ENCODE measurements at regions not wholly inside any gene's neighbourhood (a gene's known extent, or its start where the extent isn't known, plus 50 kb on each side); places are given as distances from the start of the nearest gene placed in this dataset.
"Not testable (repeated sequence)": the region's sequence is repeated elsewhere in the genome, so short reads cannot be mapped to it uniquely, and the experiment has no call there.

DNA sequence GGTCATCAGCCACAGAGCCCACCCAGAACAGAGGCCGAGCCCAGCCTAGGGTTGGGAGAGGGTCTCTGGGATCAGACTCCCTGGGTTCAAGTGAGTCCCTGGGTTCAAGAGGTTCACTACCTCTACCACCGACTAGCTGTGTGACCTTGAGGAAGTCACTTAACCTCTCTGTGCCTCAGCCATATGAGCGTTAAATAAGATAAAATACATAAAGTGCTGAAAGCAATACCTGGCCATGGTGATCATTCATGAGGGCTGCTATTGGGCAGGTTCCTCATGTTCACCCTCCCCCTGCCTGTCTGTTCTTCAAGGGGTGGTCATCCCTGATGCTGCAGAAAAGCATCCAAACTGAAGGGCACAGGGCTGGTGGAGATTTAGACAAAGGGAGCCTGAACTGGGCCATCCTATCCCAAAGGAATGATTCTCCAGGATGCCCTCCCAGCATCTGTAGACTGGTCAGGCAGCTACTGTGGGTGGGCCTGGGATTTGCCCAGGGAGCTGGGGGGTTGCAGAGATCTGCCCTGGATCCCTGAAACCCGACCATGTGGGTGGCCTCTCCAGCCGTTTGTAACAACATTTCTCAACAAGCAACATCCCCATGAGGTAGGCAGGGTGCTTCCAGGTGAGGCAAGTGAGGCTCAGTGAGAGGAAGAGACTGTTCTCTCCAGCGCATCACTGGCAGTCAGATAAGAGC, 196.6 kb downstream of the MATN1 start:
- peaks cover 58% of the 10 kb centered on the region for H3K4me1 ChIP-seq
- H3K36me3 ChIP-seq: no peaks in the 10 kb centered on the region
- H3K9me3 ChIP-seq (replicated peaks): 0 out of 2 replicates have a peak, but pooled peaks cover 4% of the 10 kb centered on the region
- no peaks in the 10 kb centered on the region for H3K27me3 ChIP-seq
- no peak overlapping the region for H3K4me3 ChIP-seq
- peak; percentile 60 to 69 for DNase-seq
- peak overlapping the region; percentile 88 for H3K27ac ChIP-seq

DNA sequence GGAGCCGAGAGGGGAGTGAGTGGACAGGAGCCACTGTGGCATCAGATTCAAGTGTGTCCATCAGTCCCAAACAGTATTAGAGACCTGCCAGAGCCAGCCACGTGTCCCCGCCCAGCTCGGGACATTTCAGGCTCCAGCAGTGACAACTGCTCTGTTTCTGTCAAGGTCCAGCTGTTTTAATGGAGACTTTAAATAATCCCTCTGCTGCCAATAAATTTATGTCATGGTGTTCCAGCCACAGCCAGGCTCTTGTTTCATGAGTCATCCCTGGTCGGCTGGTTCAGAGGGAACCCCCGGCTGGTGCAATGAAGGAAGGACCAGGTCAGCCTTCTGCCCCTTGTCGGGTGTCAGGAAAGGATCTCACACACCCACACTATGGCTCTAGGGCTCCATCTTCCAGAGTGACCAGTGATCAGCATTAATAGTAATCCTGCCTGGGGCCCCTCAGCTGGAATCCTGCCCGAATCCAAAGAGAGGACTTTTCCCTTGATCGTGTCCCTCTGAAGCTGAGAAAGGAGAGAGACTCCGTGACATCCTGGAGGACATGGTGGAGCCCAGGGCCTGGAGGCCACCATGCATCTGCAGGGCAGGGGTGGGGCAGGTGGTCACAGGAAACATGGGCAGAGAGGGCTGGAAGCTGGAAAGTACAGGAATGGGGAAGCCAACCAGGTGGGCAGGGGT, 197.3 kb downstream of the MATN1 start:
- Histone ChIP-seq H3K4me1 (peaks cover 58% of the 10 kb centered on the region), H3K27me3 (no peaks in the 10 kb centered on the region), H3K4me3 (no peak overlapping the region), H3K27ac (peak overlapping the region; percentile 88), H3K36me3 (no peaks in the 10 kb centered on the region), H3K9me3 (replicated peaks) (0 out of 2 replicates have a peak, but pooled peaks cover 4% of the 10 kb centered on the region)
- DNase-seq: peak; percentile 93

DNA sequence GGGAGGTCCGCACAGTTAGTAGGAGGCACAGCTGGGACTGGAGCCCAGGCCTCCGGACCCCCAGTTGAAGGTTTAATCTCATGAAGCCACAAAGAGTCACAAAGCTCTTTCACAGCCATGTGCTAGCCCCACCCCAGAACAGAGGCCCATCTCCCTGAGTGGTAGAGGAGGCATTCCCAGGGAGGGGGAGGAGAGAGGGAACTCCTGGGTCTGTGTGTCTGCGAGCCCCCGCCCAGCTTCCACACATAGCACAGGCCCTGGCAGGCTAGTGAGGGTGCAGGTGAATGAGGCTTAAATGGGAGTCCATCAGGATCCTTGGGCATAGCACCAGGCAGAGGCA, 197.8 kb downstream of the MATN1 start:
- Histone ChIP-seq H3K27ac (peak overlapping the region; percentile 88), H3K4me3 (no peak overlapping the region), H3K27me3 (no peaks in the 10 kb centered on the region), H3K9me3 (replicated peaks) (0 out of 2 replicates have a peak, but pooled peaks cover 4% of the 10 kb centered on the region), H3K36me3 (no peaks in the 10 kb centered on the region), H3K4me1 (peaks cover 58% of the 10 kb centered on the region)
- peak; percentile 89 for DNase-seq

DNA sequence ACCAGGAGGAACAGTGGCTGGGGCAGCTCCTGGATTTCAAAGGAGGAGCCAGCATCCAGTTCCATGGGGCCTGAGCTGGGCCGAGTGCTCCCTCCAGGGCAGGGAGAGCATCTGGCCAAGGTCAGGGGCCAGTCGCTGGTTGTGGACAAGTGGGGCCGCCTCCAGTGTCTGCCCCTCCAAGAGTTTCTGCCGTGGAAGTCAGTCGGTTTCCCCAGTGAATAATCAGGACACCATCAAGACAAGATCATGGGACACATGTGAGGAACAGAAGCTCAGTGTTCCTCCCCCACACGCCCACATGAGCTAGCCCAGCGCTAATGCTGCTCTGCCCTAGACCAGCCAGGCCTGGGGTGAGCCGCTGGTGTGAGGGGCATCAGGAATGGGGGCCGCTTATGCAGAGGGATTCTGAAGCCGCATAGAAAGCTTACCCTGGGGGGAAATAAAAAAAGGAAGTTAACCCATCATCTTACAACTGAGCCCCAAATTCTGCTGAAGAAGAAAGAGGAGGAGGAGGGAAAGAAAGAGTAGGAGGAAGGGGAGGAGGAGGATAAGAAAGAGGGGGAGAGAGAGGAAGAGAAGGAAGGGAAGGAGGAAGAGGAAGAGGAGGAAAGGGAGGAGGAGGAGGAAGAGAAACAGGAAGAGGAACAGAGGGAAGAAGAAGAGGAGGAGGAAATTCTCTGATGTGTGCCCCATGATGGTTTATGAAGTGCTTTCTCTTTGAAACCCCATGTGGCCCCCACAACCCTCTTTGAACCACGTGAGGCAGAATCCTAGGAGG, 198.4 kb downstream of the MATN1 start:
- Histone ChIP-seq H3K4me1 (peaks cover 58% of the 10 kb centered on the region), H3K27ac (peak overlapping the region; percentile 88)
- DNase-seq: peak; percentile 60 to 61

DNA sequence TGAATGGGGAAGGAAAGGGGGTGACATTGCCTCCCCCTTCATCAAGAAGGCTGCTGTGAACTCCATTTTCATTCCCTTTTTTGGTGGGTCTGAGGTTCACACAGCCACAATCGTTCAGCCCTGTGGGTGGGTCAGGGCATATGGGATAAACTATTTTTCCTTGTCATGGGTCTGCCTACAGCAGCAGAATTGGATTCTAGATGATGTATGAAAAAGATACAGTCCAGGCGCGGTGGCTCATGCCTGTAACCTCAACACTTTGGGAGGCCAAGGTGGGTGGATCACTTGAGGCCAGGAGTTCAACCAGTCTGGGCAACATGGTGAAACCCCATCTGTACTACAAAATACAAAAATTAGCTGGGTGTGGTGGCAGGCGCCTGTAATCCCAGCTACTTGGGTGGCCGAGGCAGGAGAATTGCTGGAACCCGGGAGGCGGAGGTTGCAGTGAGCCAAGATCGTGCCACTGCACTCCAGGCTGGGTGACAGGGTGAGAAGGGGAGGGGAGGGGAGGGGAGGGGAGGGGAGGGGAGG, 199.3 kb downstream of the MATN1 start:
- H3K9me3 ChIP-seq (replicated peaks); H3K27ac ChIP-seq; H3K4me3 ChIP-seq; H3K36me3 ChIP-seq; H3K27me3 ChIP-seq: not testable (repeated sequence)
- peak; percentile 43 to 63 for DNase-seq
- peaks cover 58% of the 10 kb centered on the region for H3K4me1 ChIP-seq

More for the DNA sequence above, 198.4 kb downstream of the MATN1 start:
- H3K4me3 ChIP-seq: no peak overlapping the region
- 0 out of 2 replicates have a peak, but pooled peaks cover 4% of the 10 kb centered on the region for H3K9me3 ChIP-seq (replicated peaks)
- no peaks in the 10 kb centered on the region for H3K27me3 ChIP-seq
- H3K36me3 ChIP-seq: no peaks in the 10 kb centered on the region

DNA sequence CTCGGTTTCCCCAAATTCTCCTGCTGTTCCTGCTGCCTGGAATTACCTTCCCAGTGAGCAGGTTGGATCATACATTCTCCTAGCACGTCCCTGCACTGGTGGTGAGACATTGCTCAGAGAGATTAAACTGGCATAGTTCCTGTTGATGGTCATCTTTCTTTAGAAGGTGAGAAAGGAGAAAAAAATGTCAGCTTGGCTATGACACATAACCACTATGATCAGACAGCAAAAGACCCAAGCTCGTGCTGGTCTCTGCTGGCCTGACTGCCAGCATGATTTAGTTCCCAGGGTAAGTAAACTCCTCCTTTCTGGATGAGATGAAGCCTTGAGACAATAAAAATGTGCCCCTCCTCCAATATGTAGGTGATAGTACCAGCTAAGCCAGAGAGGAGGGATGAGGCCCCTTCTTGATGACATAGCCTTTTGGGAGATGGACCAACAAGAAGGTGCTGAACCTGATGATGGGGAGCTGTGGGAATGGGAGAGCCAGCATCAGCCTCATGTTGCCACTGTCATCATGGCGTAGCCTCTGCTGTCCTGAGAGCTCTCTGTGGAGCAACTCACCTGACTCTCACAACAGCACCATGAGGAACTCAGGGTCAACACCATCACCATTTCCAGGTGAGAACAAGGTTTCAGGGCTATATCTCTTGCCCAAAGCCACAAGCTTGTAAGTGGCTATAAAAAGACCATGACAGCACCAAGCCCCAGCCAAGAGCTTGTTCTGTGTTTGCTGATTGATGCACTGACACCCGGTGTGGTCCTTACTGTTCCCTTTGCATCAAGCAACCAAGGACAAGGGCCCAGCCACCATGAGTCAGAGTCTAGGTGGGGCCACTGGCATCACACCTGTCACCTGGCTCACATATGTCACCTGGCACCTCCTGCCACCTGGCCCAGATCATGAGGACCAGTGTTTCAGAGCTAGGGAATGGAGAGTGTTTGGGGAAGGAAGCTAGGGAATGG, 200.0 kb downstream of the MATN1 start:
- no peak for DNase-seq
- Histone ChIP-seq H3K27me3 (no peaks in the 10 kb centered on the region), H3K36me3 (no peaks in the 10 kb centered on the region), H3K4me1 (peaks cover 57% of the 10 kb centered on the region), H3K9me3 (replicated peaks) (0 out of 2 replicates have a peak, but pooled peaks cover under 1% of the 10 kb centered on the region), H3K4me3 (no peak overlapping the region), H3K27ac (no peak overlapping the region; the same call in 1 of the 2 replicates)

DNA sequence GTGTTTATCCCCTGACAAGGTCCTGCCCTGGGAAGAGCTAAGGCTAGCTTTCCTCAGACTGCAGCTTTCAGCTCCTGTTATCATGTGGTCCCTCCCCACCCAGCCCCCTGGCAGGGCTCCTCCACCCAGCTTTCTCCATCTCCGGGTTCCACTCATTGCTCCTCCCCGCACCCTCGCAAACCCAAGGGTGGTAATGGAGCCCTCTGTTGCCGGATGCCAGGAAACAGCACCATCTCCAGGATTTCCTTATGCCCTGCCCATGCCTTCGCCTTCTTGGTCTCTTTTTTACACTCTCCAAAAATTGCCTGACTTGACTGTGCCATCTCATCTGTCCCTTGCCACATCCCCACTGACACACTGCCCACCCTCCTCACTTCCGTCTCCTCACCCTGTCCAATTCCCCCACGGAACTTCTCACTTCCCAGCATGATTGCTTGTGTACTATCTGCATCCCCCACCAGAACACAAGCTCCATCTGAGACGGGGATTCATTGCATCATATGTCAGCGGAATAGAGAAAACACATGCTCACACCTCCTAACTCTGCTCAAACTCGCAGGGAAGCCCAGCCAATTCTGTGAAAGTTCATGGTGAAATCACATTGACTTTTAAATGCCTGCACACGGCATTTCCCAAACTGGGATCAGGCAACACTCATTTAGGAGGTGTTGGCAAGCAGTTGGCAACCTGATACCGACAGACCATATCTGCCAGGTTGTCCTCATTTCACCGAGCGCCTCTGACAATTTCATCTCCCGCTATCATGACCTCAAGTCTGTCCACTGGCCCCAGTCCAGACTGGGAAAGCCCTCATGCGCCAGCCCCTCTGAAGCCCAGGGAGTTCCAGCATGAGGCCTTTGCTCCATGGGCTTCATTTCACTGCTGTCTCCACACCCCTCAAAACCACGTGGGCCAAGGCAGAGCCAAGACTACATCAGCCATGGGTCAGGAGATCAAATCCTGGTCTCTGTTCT, 201.1 kb downstream of the MATN1 start:
- Histone ChIP-seq H3K4me3 (no peak overlapping the region), H3K27ac (no peak overlapping the region), H3K9me3 (replicated peaks) (no peaks in the 10 kb centered on the region), H3K4me1 (peaks cover 47% of the 10 kb centered on the region), H3K27me3 (no peaks in the 10 kb centered on the region), H3K36me3 (no peaks in the 10 kb centered on the region)
- peak; percentile 22 to 25 for DNase-seq

DNA sequence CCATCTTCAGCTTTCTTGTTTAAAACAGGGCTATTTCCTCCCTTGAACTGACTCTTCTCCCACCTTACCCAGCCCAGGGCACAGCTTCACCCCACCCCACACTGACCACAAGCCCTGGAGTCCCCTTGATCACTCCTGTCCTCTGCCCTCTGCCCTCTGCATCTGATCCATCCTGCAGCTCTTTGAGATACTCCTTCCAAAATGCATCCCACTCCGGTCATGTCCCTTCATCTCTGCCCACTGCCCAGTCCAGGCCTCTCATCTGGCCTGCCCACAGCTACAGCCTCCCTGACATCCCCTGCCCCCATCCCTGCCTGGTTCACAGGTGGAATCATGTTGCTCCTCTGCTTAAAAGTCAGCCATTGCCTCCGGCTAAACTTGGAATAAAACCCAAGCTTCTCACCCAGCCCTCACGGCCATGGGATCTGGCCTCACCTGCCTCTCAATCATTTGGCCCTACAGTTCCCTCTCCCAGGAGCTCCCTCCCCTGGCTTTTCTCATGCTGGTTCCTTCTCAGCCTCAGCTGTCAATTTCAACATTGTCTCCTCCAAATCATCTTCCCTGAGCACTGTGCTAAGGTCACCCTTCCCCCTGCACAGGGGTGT, 202.0 kb downstream of the MATN1 start:
- Histone ChIP-seq H3K4me1 (peaks cover 37% of the 10 kb centered on the region), H3K27ac (no peak overlapping the region), H3K9me3 (replicated peaks) (no peaks in the 10 kb centered on the region), H3K36me3 (no peaks in the 10 kb centered on the region), H3K4me3 (no peak overlapping the region), H3K27me3 (no peaks in the 10 kb centered on the region)
- DNase-seq: no peak

DNA sequence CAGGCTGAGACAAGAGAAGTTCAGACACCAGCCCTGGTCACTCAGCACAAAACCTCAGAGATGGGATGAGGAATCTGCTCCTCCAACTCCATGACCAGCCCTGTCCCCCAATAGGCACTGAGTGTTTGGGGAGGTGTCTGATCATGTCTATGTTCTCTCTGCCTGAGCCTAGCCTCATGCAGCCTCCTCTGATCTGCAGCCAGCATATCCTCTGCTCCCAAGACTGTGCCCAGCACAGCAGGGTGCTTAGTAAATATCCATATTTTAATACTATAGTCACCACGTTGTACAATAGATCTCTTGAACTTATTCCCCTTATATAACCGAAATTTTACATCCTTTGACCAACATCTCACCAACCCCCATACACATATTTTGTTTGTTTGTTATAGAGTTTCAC, 202.9 kb downstream of the MATN1 start:
- Histone ChIP-seq H3K36me3 (no peaks in the 10 kb centered on the region), H3K4me3 (no peak overlapping the region), H3K27ac (no peak overlapping the region), H3K9me3 (replicated peaks) (no peaks in the 10 kb centered on the region), H3K4me1 (peaks cover 30% of the 10 kb centered on the region), H3K27me3 (no peaks in the 10 kb centered on the region)
- no peak for DNase-seq

DNA sequence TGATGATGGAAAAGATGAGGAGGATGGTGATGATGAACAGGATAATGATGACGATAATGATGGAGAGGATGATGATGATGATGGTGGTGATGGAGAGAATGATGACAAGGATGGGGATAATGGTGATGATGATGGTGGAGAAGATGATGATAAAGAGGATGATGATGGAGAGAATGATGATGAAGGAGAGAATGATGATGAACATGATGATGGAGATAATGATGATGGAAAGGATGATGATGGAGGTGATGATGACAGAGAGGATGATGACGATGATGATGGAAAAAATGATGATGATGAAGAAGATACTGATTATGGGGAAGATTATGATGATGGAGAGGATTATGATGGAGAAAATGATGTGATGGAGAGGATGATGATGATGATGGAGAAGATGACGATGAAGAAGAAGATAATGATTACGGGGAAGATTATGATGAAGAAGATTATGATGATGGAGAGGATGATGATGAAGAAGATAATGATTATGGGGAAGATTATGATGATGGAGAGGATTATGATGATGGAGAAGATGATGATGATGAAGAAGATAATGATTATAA, 204.1 kb downstream of the MATN1 start:
- no peak for DNase-seq
- no peaks in the 10 kb centered on the region for H3K27me3 ChIP-seq
- no peaks in the 10 kb centered on the region for H3K9me3 ChIP-seq (replicated peaks)
- peaks cover 20% of the 10 kb centered on the region for H3K4me1 ChIP-seq
- no peaks in the 10 kb centered on the region for H3K36me3 ChIP-seq
- no peak overlapping the region for H3K4me3 ChIP-seq
- H3K27ac ChIP-seq: no peak overlapping the region

DNA sequence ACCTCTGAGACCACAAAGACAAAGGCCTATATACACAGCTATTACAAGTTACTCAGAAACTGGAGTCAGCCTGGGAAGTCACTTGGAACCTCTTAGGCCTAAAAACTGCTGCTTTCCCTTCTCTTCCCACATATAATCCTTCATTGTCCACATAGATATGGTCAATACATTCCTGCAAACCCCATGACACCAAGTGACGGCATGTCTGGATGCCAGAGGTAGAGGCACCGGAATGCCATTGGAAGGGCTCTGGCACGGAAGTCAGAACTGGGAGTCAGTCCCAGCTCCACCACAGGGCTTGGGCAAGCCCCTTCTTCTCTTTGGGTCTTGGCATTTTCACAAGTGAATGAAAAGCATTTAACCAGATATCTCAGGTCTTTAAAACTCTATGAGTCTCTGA, 204.7 kb downstream of the MATN1 start:
- no peak overlapping the region for H3K27ac ChIP-seq
- DNase-seq: no peak
- H3K9me3 ChIP-seq (replicated peaks): no peaks in the 10 kb centered on the region
- no peak overlapping the region for H3K4me3 ChIP-seq
- H3K36me3 ChIP-seq: no peaks in the 10 kb centered on the region
- peaks cover 15% of the 10 kb centered on the region for H3K4me1 ChIP-seq
- H3K27me3 ChIP-seq: no peaks in the 10 kb centered on the region; the same call in 1 of the 2 replicates

DNA sequence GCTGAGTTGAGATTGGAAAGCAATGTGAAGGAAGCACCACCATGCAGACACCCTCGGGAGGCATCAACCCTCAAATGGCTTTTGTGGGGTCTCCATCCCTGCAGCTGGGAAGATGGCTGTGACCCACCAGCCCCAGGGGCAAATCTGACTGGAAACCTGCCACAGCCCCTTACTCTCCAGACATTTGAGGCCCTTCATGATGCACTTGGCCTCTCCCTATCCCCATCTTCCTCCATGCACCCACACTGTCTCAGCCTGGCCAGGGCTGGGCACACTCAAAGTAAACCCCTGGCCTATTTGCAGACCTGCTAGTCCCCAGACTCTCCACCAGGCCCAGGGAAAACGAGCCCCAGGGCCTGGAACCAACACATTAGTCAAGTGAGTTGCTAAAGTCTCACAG, 205.2 kb downstream of the MATN1 start:
- Histone ChIP-seq H3K4me3 (no peak overlapping the region), H3K27ac (no peak overlapping the region), H3K4me1 (peaks cover 10% of the 10 kb centered on the region), H3K27me3 (no peaks in the 10 kb centered on the region; the same call in 1 of the 2 replicates), H3K36me3 (no peaks in the 10 kb centered on the region), H3K9me3 (replicated peaks) (no peaks in the 10 kb centered on the region)
- no peak for DNase-seq
